Skeletal muscle tissue (tissue), 3 donors: ENCODE measurements at regions not wholly inside any gene's neighbourhood (a gene's known extent, or its start where the extent isn't known, plus 50 kb on each side); places are given as distances from the start of the nearest gene placed in this dataset.

ENCODE experiments used
- H3K27ac ChIP-seq: one replicate; pipeline ENCODE4 v1.7.0; 2013; ENCODE audit warnings: mild to moderate bottlenecking, low read depth, low read length, inconsistent platforms
- H3K27me3 ChIP-seq, 3 donors: one replicate each; pipeline ENCODE4 v1.7.0; 2013; ENCODE audit warnings: low read length in 3 of 3; ENCODE audit not compliant: control insufficient read depth in 3 of 3, insufficient read depth in 3 of 3
- H3K36me3 ChIP-seq, 3 donors: one replicate each; pipeline ENCODE4 v1.7.0; 2013; ENCODE audit warnings: low read length in 3 of 3; ENCODE audit not compliant: control insufficient read depth in 3 of 3, insufficient read depth in 3 of 3
- H3K4me1 ChIP-seq, 3 donors: one replicate each; pipeline ENCODE4 v1.7.0; 2013; ENCODE audit warnings: low read length in 3 of 3, mild to moderate bottlenecking in 3 of 3; ENCODE audit not compliant: control insufficient read depth in 3 of 3, insufficient read depth in 3 of 3
- H3K4me3 ChIP-seq, 3 donors: one replicate each; pipeline ENCODE4 v1.7.0; 2013; ENCODE audit warnings: low read length in 3 of 3
- H3K9ac ChIP-seq, 3 donors: one replicate each; pipeline ENCODE4 v1.7.0; 2013; ENCODE audit warnings: low read length in 3 of 3, mild to moderate bottlenecking in 3 of 3, moderate library complexity in 2 of 3, low read depth in 1 of 3
- H3K9me3 ChIP-seq, 3 donors: one replicate each; pipeline ENCODE4 v1.7.0; 2013; ENCODE audit warnings: low read length in 3 of 3; ENCODE audit not compliant: control insufficient read depth in 3 of 3
- donor health status: Osteomylitis.

- Histone ChIP-seq H3K27ac (no peak overlapping the region), H3K9ac (no peak overlapping the region), H3K9me3 (no peaks in the 10 kb centered on the region), H3K36me3 (no peaks in the 10 kb centered on the region), H3K27me3 (no peaks in the 10 kb centered on the region), H3K4me1 (no peaks in the 10 kb centered on the region), H3K4me3 (no peak overlapping the region)
These were observed 148.2 kb upstream of the C21orf91 start for GRCh38 chr21:17967319-17967718.

DNA sequence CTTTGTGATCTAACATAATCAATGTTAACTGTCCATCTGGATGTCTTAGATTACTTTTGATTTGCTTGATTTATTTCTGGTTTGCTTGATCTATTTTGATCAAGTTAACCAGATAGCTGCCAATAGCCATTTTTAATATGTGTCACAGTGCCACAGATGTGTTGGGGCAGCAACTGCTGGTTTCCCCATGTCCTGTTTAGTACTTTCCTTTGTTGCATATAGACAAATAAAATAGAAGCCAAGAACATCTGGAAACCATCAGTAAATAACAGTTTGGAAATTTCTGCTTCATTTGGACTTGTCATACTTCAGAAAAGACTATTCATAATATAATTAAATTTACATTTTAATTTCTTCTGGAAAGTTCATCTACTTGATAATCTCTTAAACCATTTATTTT is 145.6 kb upstream of the C21orf91 start:
- H3K9me3 ChIP-seq: no peaks in the 10 kb centered on the region
- H3K9ac ChIP-seq: no peak overlapping the region
- H3K27ac ChIP-seq: no peak overlapping the region
- H3K4me1 ChIP-seq: no peaks in the 10 kb centered on the region
- H3K36me3 ChIP-seq: no peaks in the 10 kb centered on the region
- H3K27me3 ChIP-seq: no peaks in the 10 kb centered on the region
- no peak overlapping the region for H3K4me3 ChIP-seq

GRCh38 chr21:17964199-17964598 is 145.0 kb upstream of the C21orf91 start:
- H3K36me3 ChIP-seq: no peaks in the 10 kb centered on the region
- H3K9ac ChIP-seq: no peak overlapping the region
- no peak overlapping the region for H3K4me3 ChIP-seq
- H3K27me3 ChIP-seq: no peaks in the 10 kb centered on the region
- H3K27ac ChIP-seq: no peak overlapping the region
- no peaks in the 10 kb centered on the region for H3K4me1 ChIP-seq
- H3K9me3 ChIP-seq: no peaks in the 10 kb centered on the region

DNA sequence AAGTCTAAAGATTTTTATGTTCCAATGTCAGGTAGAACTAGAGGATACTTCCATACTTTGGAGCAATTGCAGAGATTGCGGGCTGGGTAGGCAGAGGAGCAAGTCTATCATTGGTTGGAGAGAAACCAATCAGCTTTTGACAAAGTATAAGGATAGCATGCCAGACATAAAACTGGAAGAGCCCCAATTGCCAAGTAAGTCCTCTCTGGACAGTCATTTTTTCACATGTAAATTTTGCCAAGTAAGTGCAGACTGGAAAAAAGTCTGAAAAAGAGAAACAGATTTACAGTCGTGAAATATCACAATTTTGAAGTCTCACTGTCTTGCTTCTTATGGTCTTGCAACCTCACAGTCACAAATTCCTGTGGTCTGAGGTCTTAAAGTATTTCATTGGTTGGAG is 131.4 kb upstream of the C21orf91 start:
- Histone ChIP-seq H3K9ac (no peak overlapping the region), H3K27me3 (no peaks in the 10 kb centered on the region), H3K9me3 (no peaks in the 10 kb centered on the region), H3K36me3 (no peaks in the 10 kb centered on the region), H3K4me3 (no peak overlapping the region), H3K4me1 (no peaks in the 10 kb centered on the region), H3K27ac (no peak overlapping the region)

DNA sequence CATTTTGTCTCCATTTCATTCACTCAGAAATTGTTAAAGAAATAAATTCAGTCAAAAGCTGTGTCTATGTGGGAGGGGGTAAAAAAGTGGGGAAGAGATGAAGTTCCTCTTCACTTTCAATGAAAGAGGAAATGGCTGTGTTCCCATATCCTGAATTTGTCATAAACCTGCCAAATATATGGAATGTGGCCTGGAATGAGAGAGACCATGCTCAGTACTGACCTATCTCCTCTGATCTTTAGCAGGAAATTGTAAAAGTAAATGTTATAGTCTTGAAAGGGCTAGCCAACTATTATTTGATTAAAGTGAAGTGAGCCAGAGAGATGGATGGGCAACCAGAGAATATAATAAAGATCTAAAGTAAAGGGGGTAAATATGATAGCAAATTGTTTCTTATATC is 130.3 kb upstream of the C21orf91 start:
- no peaks in the 10 kb centered on the region for H3K9me3 ChIP-seq
- no peaks in the 10 kb centered on the region for H3K27me3 ChIP-seq
- H3K4me1 ChIP-seq: no peaks in the 10 kb centered on the region
- H3K4me3 ChIP-seq: no peak overlapping the region
- no peak overlapping the region for H3K27ac ChIP-seq
- H3K9ac ChIP-seq: no peak overlapping the region
- no peaks in the 10 kb centered on the region for H3K36me3 ChIP-seq

DNA sequence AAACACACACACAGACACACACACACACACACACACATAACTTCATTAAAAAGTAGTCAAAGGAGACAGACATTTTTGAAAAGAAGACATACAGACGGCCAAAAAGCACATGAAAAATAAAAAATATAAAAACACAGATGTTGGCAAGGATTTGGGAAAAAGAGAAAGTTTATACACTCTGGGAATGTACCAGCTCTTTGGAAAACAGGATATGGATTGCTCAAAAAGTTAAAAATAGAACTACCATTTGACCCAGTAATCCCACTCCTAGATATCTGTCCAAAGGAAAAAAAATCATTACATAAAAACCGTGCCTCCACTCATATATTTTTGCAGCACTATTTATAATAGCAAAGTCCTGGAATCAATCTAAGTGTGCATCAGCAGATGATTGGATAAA is 128.4 kb upstream of the C21orf91 start:
- H3K27me3 ChIP-seq: no peaks in the 10 kb centered on the region
- H3K4me3 ChIP-seq: no peak overlapping the region
- no peak overlapping the region for H3K27ac ChIP-seq
- no peaks in the 10 kb centered on the region for H3K4me1 ChIP-seq
- no peaks in the 10 kb centered on the region for H3K9me3 ChIP-seq
- no peaks in the 10 kb centered on the region for H3K36me3 ChIP-seq
- H3K9ac ChIP-seq: no peak overlapping the region

DNA sequence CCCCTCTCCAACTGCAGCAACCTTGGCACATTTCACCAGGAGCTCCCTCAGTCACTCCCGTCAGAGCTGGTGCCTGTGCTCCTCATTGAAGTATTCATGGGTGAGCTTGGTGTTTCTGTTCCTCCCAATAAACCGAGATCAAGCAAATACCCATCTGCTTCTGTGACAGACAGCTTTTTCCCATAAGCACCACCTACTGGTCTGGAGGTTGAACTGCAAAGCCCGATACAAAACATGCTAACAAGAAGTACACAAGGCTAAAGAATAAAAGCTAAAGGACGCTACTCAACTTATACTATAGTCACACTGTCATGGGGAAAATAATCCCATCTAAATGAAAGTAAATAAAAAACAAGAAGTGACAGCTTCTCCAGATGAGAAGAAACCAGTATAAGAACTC is 111.9 kb upstream of the C21orf91 start:
- no peaks in the 10 kb centered on the region for H3K27me3 ChIP-seq
- no peak overlapping the region for H3K27ac ChIP-seq
- no peaks in the 10 kb centered on the region for H3K4me1 ChIP-seq
- peaks cover 0 to 3% (median 0%) of the 10 kb centered on the region in 3 donors for H3K9me3 ChIP-seq
- H3K36me3 ChIP-seq: no peaks in the 10 kb centered on the region
- no peak overlapping the region for H3K4me3 ChIP-seq
- no peak overlapping the region for H3K9ac ChIP-seq

- H3K27ac ChIP-seq: no peak overlapping the region
These were observed 110.9 kb upstream of the C21orf91 start for GRCh38 chr21:17930093-17930492.

DNA sequence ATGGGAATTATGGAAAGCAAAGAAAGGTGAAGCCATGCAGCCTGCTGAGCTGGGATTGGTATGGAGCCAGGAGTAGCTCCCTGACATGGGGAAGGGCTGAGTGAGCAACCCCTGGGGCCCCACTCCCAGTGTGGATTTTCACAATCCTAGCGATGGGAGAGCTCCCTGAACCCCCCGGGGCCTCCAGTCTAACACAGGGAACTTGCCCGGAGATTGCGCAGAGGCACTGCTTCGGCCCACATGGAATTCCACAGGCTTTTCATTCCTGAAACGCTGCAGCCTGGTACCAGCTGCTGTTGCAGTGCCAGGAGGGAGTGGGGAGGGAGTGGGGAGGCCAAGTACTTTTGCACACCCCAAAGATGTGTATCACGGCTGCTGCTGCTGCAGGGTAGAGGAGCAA is 110.4 kb upstream of the C21orf91 start:
- Histone ChIP-seq H3K27ac (no peak overlapping the region), H3K4me3 (no peak overlapping the region), H3K4me1 (no peaks in the 10 kb centered on the region), H3K9ac (no peak overlapping the region), H3K9me3 (peaks cover 0 to 3% (median 0%) of the 10 kb centered on the region in 3 donors), H3K27me3 (no peaks in the 10 kb centered on the region), H3K36me3 (no peaks in the 10 kb centered on the region)

More at GRCh38 chr21:17930093-17930492, 110.9 kb upstream of the C21orf91 start:
- no peak overlapping the region for H3K4me3 ChIP-seq
- H3K9ac ChIP-seq: no peak overlapping the region
- H3K36me3 ChIP-seq: no peaks in the 10 kb centered on the region
- no peaks in the 10 kb centered on the region for H3K4me1 ChIP-seq
- peaks cover 0 to 3% (median 0%) of the 10 kb centered on the region in 3 donors for H3K9me3 ChIP-seq
- no peaks in the 10 kb centered on the region for H3K27me3 ChIP-seq

DNA sequence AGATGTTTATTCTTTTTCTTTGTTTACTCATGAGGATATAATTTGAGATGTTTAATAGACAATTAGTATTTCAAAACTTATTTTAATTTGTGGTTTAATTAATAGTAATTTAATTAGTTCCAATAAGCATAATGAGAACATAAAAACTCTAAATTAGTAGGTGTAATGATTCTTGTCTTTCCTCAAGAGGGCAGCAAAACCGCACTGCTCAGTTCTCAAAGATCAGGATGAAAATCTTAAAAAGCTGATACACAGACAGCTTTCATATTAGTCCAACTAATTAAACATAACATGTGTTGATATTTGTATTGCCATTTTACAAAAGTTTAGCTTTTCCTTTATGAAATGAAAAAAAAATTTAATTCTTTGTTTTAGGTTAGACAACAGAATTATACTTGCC is 106.7 kb upstream of the C21orf91 start:
- Histone ChIP-seq H3K27ac (no peak overlapping the region), H3K9ac (no peak overlapping the region), H3K4me1 (peaks cover 0 to 7% (median 0%) of the 10 kb centered on the region in 3 donors), H3K27me3 (no peaks in the 10 kb centered on the region), H3K9me3 (peaks cover 0 to under 1% (median 0%) of the 10 kb centered on the region in 3 donors), H3K36me3 (no peaks in the 10 kb centered on the region), H3K4me3 (no peak overlapping the region)
